ENCODE measurements at regions not wholly inside any gene's neighbourhood (a gene's known extent, or its start where the extent isn't known, plus 50 kb on each side); places are given as distances from the start of the nearest gene placed in this dataset.

- TF ChIP-seq CTCF (IDR thresholded peaks at IDR 0.05; ENCODE audit: insufficient read depth, low read depth, low read length, missing control alignments): no peak
- H3K4me3 ChIP-seq (ENCODE audit: low read length): no peak overlapping the region
- DNase-seq (ENCODE audit: low read depth): no peak
Observed at GRCh38 chr2:142827170-142827569, 50.3 kb upstream of the KYNU start.

DNA sequence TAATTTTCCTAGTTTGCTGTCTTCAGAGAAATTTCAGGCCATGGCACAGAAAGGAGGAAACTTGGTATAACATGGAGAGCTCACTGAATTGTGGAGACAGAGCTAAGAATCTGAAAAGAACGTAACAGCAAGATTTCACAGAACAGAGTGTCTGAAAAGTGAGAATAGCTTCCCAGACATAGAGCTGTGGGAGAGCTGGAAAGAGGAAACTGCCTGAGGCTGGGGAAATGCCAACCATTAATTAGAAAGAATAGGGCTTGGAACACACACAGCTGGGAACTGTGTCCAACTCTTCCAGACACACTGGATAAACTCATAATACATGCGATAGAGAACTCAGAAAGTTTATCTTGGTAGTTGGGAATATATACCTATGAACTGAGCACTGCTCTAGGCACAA, 51.6 kb upstream of the KYNU start:
- no peak overlapping the region for H3K4me3 ChIP-seq (ENCODE audit: low read length)
- peak; percentile 33 for DNase-seq (ENCODE audit: low read depth)
- TF ChIP-seq CTCF (IDR thresholded peaks at IDR 0.05; ENCODE audit: insufficient read depth, low read depth, low read length, missing control alignments): no peak

DNA sequence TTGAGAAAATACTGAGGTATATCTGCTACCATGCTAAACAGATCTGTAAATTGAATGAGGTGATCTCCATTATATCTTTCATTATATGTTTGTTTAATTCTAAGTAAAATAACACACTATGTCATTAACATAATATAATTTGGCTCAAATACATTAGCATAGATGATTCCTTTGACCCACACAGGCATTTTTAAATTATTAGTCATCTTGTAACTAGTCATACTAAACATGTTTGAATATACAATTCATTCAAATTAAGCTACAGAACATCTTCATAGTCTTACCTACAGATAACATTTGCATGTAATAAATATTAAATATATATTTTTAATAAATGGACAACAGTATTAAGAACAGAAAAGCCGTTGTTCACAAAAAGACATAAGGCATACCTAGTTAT, 52.7 kb upstream of the KYNU start:
- H3K4me3 ChIP-seq (ENCODE audit: low read length): no peak overlapping the region
- peak; percentile 25 for DNase-seq (ENCODE audit: low read depth)
- no peak for TF ChIP-seq CTCF (IDR thresholded peaks at IDR 0.05; ENCODE audit: insufficient read depth, low read depth, low read length, missing control alignments)

- no peak for TF ChIP-seq CTCF (IDR thresholded peaks at IDR 0.05; ENCODE audit: insufficient read depth, low read depth, low read length, missing control alignments)
- no peak overlapping the region for H3K4me3 ChIP-seq (ENCODE audit: low read length)
- no peak for DNase-seq (ENCODE audit: low read depth)
Observed at GRCh38 chr2:142822190-142822589, 55.3 kb upstream of the KYNU start.

DNA sequence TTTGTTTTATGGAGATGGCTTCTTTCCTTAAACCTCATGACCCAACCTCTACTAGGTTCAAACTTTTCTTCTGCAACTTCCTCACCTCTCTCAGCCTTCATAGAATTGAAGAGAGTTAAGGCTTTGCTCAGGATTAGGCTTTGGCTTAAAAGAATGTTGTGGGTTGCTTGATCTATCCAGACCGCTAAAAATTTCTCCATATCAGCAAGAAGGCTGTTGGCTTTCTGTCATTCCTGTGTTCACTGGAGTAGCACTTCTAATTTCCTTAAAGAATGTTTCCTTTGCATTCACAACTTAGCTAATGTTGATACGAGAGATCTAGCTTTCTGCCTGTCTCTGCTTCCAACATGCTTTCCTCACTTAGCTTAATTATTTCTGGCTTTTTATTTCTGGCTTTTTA, 58.1 kb upstream of the KYNU start:
- TF ChIP-seq CTCF (IDR thresholded peaks at IDR 0.05; ENCODE audit: insufficient read depth, low read depth, low read length, missing control alignments): no peak
- DNase-seq (ENCODE audit: low read depth): no peak
- no peak overlapping the region for H3K4me3 ChIP-seq (ENCODE audit: low read length)

DNA sequence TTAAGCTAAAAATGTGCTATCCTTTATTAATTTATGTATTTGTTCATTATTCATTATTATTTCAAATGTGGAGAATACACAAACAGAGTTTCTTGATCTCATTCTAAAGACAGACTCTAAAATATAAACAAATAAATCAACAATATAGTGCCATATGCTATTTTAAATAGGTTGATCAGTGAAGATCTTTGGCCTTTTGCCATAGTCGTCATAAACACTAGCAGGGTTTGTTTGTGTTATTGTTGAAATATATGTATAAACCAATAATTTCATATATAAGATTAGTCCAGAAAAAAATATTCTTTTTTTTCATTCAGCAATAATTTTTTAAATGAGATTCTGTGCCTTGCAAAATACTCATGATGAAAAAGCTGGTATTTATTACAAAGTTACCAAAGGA, 62.1 kb upstream of the KYNU start:
- no peak for TF ChIP-seq CTCF (IDR thresholded peaks at IDR 0.05; ENCODE audit: insufficient read depth, low read depth, low read length, missing control alignments)
- DNase-seq (ENCODE audit: low read depth): no peak
- no peak overlapping the region for H3K4me3 ChIP-seq (ENCODE audit: low read length)

Data from epithelial cell of esophagus (primary cell).